ENCODE measurements at regions not wholly inside any gene's neighbourhood (a gene's known extent, or its start where the extent isn't known, plus 50 kb on each side); places are given as distances from the start of the nearest gene placed in this dataset.

DNA sequence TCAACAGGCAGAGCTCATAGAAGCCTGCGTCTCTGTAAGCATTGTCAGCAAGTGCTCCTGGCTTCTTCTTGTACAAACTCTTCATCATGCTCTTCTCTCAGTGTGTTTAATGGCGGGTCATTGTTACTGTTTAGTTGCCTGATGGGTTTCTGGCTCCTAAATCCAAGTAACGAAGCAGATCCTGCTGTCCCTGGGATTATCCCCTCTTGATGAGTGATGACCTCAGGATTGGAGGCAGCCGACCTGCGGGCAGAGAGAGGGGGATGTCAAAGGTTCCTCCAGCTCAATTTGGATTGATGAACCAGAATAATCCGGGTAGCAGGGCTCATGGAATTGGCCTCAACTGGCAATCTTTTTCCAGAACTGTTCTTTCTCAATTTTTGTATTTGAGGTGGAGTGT is 66.1 kb upstream of the BARHL2 start:
- TF ChIP-seq, protein P1, sequence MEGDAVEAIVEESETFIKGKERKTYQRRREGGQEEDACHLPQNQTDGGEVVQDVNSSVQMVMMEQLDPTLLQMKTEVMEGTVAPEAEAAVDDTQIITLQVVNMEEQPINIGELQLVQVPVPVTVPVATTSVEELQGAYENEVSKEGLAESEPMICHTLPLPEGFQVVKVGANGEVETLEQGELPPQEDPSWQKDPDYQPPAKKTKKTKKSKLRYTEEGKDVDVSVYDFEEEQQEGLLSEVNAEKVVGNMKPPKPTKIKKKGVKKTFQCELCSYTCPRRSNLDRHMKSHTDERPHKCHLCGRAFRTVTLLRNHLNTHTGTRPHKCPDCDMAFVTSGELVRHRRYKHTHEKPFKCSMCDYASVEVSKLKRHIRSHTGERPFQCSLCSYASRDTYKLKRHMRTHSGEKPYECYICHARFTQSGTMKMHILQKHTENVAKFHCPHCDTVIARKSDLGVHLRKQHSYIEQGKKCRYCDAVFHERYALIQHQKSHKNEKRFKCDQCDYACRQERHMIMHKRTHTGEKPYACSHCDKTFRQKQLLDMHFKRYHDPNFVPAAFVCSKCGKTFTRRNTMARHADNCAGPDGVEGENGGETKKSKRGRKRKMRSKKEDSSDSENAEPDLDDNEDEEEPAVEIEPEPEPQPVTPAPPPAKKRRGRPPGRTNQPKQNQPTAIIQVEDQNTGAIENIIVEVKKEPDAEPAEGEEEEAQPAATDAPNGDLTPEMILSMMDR (IDR thresholded peaks at IDR 0.05): no peak
- TF ChIP-seq EZH2 (IDR thresholded peaks at IDR 0.05): no peak
